ENCODE measurements at regions not wholly inside any gene's neighbourhood (a gene's known extent, or its start where the extent isn't known, plus 50 kb on each side); places are given as distances from the start of the nearest gene placed in this dataset.

DNA sequence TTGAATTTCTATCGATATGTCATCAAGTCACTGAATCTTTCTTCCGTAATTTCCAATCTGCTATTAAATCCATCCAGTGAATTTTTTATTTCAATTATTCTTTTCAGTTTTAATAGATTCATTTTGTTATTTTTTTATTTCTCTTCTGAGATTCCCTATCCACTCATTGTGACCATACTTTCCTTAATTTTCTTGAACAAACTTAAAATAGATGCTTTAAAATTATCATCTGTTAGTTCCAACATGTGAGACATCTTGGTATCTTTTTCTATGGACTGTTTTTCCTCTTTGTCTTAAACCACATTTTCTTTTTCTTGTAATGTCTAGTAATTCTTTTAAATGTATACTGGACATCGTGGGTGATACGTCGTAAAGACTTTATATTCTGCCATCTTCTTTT lies 236.6 kb upstream of the TLE3 start (continued):
- no peak for TF ChIP-seq GTF3C2 (IDR thresholded peaks at IDR 0.05; ENCODE audit: borderline replicate concordance, extremely low read depth, insufficient read length)

GRCh38 chr15:70329179-70329578 lies 231.5 kb upstream of the TLE3 start:
- in situ Hi-C loops (cut with MboI), result no loop called here
- no peaks in the 10 kb centered on the region for H3K79me2 ChIP-seq (ENCODE audit: control insufficient read depth, insufficient read depth, low read length)
- no peak overlapping the region for H3K27ac ChIP-seq (ENCODE audit: extremely low read depth, low read depth, low read length)
- H3K4me2 ChIP-seq (ENCODE audit: insufficient read depth, low read length), result no peak overlapping the region
- H3K27me3 ChIP-seq (ENCODE audit: control insufficient read depth in 2 of 2, insufficient read depth in 2 of 2, low read length in 2 of 2), result peaks cover 2 to 27% of the 10 kb centered on the region in 2 experiments; a peak in 4 of 5 replicates
- ChIA-PET CTCF (ENCODE audit: low intra/inter-chr PET ratio) (no interaction called here), POLR2A (interaction anchor here (0.8 kb wide), 1 partner anchor 41 kb away, joined by 3 read pairs; no protein-coding TSS in a partner anchor)
- intact Hi-C loops (cut with micrococcal nuclease), result no loop called here
- H4K20me1 ChIP-seq (replicated peaks; ENCODE audit: control insufficient read depth, insufficient read depth, low read length), result no peaks in the 10 kb centered on the region
- H3K9me1 ChIP-seq (ENCODE audit: control insufficient read depth, insufficient read depth, low read length), result no peaks in the 10 kb centered on the region
- H3K36me3 ChIP-seq (ENCODE audit: control insufficient read depth, insufficient read depth, low read length), result no peaks in the 10 kb centered on the region
- H3K9me3 ChIP-seq (replicated peaks; ENCODE audit: control insufficient read depth, insufficient read depth, low read depth, low read length), result no peaks in the 10 kb centered on the region
- H3K4me3 ChIP-seq, result no peak overlapping the region
- WGBS (ENCODE audit: insufficient coverage, low coverage, missing lambda C conversion rate), result 0% methylated on average over 8 of the region's 8 CpGs
- H3K9ac ChIP-seq (ENCODE audit: insufficient read depth in 1 of 2, low read depth in 2 of 2, low read length in 2 of 2), result no peak overlapping the region
- no peak overlapping the region for H2AFZ ChIP-seq (ENCODE audit: low read depth, low read length)
- no TSS peak for BruUV-seq (replicated peaks)
- no peak for ATAC-seq
- H3K4me1 ChIP-seq (replicated peaks in 1 of 2; ENCODE audit: control insufficient read depth in 2 of 2, insufficient read depth in 2 of 2, low read length in 2 of 2), result no peaks in the 10 kb centered on the region
- no peak for FAIRE-seq
- no peak for DNase-seq (ENCODE audit: extremely low read depth in 1 of 4, low spot score in 3 of 4)
- TF ChIP-seq CBX3 (IDR thresholded peaks at IDR 0.05; ENCODE audit: borderline replicate concordance in 1 of 2, low read length in 2 of 2) (no peak), ARID4B (CRISPR knock-in tag; IDR thresholded peaks at IDR 0.05) (no peak), FUS (optimal IDR thresholded peaks at IDR 0.05; ENCODE audit: low read depth, low read length) (no peak), ZNF696 (CRISPR knock-in tag; conservative IDR thresholded peaks at IDR 0.05) (no peak), ZEB2 (IDR thresholded peaks at IDR 0.05) (no peak), XRCC3 (IDR thresholded peaks at IDR 0.05) (no peak), TAL1 (IDR thresholded peaks at IDR 0.05) (no peak), RNF219 (CRISPR knock-in tag; IDR thresholded peaks at IDR 0.05) (no peak), TFAM (CRISPR knock-in tag; conservative IDR thresholded peaks at IDR 0.05) (no peak), ATF2 (CRISPR knock-in tag; IDR thresholded peaks at IDR 0.05) (no peak)
